IPS-18c (cell line): ENCODE measurements at regions not wholly inside any gene's neighbourhood (a gene's known extent, or its start where the extent isn't known, plus 50 kb on each side); places are given as distances from the start of the nearest gene placed in this dataset.

Experiments
- H3K4me3 ChIP-seq: 2 replicates; pipeline ENCODE4 v1.7.0; 2013; ENCODE audit warnings: low read depth, mild to moderate bottlenecking, low read length, moderate library complexity; ENCODE audit not compliant: insufficient read depth
- H3K9me3 ChIP-seq: one replicate; pipeline ENCODE4 v1.6.1; 2013; ENCODE audit warnings: mild to moderate bottlenecking, low read length, moderate library complexity; ENCODE audit not compliant: control insufficient read depth, insufficient read depth

DNA sequence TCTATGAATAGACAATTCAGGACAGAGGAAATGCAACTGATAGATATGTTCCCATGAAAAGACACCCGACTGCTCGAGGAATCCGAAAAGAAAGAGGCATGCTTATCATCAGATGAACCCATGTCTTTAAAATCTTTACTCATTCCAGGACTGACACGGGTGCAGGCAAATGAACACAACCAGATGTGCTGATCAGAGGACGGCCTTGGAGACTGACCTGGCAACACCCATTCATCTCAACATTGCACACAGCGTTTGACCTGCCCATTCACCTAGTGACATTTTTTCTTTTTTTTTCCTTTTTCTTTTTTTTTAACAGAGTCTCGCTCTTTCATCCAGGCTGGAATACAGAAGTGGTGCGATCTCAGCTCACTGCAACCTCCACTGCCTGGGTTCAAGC is 377.5 kb downstream of the EIPR1 start:
- no peaks in the 10 kb centered on the region for H3K9me3 ChIP-seq
- no peak overlapping the region for H3K4me3 ChIP-seq

GRCh38 chr2:2998971-2999370 is 378.6 kb downstream of the EIPR1 start:
- Histone ChIP-seq H3K4me3 (no peak overlapping the region), H3K9me3 (no peaks in the 10 kb centered on the region)

DNA sequence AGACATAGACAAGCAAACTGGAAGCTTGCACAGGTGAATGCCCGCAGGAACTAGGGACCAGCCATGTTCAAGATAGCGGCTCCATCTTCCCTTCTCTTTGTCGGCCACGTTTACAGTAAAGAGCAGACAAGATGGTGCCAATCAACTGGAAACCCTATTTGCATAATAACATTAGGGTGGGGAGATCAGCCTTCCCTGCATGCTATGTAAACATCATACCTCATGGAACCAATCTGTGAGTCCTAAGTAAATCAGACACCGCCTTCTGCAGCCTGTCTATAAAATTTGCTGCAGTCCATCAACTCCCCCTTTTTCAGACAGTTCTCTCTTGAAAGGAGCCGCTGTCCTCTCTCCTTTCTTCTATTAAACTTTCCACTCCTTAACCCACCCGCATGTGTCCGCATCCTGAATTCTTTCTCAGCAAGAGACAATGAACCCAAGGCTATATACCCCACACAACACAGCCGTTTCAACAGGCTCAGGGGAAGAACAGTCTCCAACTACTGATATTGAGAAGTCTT is 384.4 kb downstream of the EIPR1 start:
- Histone ChIP-seq H3K9me3 (no peaks in the 10 kb centered on the region), H3K4me3 (no peak overlapping the region)

DNA sequence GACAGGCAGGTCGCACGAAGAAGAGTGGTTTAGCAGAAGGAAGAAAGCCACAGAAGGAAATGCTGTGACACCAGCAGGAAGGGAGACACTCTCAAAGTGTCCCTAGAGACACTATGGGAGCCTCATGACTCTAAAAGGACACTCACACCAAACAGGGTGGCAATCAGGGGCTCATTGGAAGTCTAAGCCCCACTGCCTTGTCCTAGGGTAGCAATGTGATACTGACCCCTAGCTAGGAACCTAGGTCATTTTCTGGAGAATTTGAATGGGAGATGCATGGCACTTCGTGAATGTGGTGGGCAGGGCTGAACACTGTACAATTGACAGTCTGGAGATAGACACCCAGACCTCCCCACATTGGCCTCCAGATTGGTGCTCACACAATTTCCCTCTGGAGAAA is 385.0 kb downstream of the EIPR1 start:
- no peak overlapping the region for H3K4me3 ChIP-seq

GRCh38 chr2:2985020-2985419 is 392.6 kb downstream of the EIPR1 start:
- H3K4me3 ChIP-seq, result no peak overlapping the region

More for the DNA sequence above, 385.0 kb downstream of the EIPR1 start:
- no peaks in the 10 kb centered on the region for H3K9me3 ChIP-seq

GRCh38 chr2:2981000-2981399 is 396.6 kb downstream of the EIPR1 start:
- H3K9me3 ChIP-seq, result no peaks in the 10 kb centered on the region
- H3K4me3 ChIP-seq, result no peak overlapping the region

More at GRCh38 chr2:2985020-2985419, 392.6 kb downstream of the EIPR1 start:
- no peaks in the 10 kb centered on the region for H3K9me3 ChIP-seq

DNA sequence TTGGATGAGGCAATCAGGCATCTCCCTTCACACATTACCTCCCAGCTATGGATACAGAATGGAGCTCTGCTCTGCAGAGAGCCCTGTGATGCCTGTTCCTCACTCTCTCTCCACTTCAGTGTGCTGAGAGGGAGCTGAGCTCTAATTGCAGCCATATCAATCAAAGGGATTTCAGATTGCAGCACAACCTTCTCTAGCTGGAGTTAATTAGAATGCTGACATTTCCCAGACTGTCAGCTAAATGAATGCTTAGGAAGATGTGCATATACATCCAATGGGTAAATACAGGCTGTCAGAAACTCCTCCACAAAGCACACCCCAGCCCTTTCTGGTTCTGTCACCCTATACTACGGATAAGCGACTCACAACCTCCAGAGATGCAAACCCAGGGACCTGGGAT is 402.6 kb downstream of the EIPR1 start:
- Histone ChIP-seq H3K9me3 (no peaks in the 10 kb centered on the region), H3K4me3 (no peak overlapping the region)

- no peaks in the 10 kb centered on the region for H3K9me3 ChIP-seq
- H3K4me3 ChIP-seq, result no peak overlapping the region
Measured at GRCh38 chr2:2960441-2961133, 417.0 kb downstream of the EIPR1 start.

GRCh38 chr2:2950403-2950952 is 427.1 kb downstream of the EIPR1 start:
- no peaks in the 10 kb centered on the region for H3K9me3 ChIP-seq
- H3K4me3 ChIP-seq, result no peak overlapping the region

DNA sequence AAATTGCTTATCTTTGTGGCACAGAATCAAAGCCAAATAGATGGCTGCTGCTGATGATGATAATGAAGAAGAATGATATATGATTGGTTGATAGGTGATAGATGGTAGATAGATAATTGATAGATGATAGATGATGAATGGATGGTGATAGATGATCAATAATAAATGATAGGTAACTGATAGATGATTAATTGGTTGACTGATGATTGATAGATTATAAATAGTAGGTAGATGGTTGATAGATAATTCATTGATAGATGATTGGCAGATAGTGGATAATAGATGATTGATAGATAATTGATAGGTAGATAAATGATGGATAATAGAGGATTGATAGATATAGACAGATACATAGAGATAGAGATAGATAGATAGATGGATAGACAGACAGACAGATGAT is 430.2 kb downstream of the EIPR1 start:
- H3K9me3 ChIP-seq, result no peaks in the 10 kb centered on the region
- no peak overlapping the region for H3K4me3 ChIP-seq

- H3K9me3 ChIP-seq, result no peaks in the 10 kb centered on the region
- no peak overlapping the region for H3K4me3 ChIP-seq
Measured at GRCh38 chr2:2942906-2943305, 434.7 kb downstream of the EIPR1 start.

GRCh38 chr2:2942225-2942624 is 435.4 kb downstream of the EIPR1 start:
- Histone ChIP-seq H3K9me3 (no peaks in the 10 kb centered on the region), H3K4me3 (no peak overlapping the region)

- no peaks in the 10 kb centered on the region for H3K9me3 ChIP-seq
- H3K4me3 ChIP-seq, result no peak overlapping the region
Measured at GRCh38 chr2:2941205-2941604, 436.4 kb downstream of the EIPR1 start.

- no peaks in the 10 kb centered on the region for H3K9me3 ChIP-seq
- H3K4me3 ChIP-seq, result no peak overlapping the region
Measured at GRCh38 chr2:2940702-2941101, 436.9 kb downstream of the EIPR1 start.

DNA sequence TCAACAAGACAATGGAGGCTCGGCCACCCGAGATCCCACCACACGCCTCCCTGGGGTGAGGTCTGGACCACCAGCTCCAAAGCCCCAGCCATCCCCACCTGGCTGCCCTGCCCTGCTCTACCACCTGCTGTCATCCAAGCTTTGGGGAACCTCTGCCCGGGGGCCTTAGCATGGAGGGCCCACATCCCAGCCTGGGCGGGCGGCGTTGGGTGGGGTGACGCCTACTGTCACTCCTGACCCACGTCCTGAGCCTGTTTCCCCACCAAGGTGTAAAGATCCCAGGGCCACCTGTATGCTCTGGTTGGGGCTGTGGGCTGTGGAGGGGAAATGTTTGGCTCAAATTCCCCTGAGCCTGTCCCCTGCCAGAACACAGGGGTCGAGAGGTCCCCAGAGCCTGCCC is 437.6 kb downstream of the EIPR1 start:
- Histone ChIP-seq H3K4me3 (no peak overlapping the region), H3K9me3 (no peaks in the 10 kb centered on the region)

- H3K9me3 ChIP-seq, result no peaks in the 10 kb centered on the region
- no peak overlapping the region for H3K4me3 ChIP-seq
Measured at GRCh38 chr2:2939078-2939795, 438.4 kb downstream of the EIPR1 start.

- Histone ChIP-seq H3K9me3 (no peaks in the 10 kb centered on the region), H3K4me3 (no peak overlapping the region)
Measured at GRCh38 chr2:2938481-2938880, 439.1 kb downstream of the EIPR1 start.

DNA sequence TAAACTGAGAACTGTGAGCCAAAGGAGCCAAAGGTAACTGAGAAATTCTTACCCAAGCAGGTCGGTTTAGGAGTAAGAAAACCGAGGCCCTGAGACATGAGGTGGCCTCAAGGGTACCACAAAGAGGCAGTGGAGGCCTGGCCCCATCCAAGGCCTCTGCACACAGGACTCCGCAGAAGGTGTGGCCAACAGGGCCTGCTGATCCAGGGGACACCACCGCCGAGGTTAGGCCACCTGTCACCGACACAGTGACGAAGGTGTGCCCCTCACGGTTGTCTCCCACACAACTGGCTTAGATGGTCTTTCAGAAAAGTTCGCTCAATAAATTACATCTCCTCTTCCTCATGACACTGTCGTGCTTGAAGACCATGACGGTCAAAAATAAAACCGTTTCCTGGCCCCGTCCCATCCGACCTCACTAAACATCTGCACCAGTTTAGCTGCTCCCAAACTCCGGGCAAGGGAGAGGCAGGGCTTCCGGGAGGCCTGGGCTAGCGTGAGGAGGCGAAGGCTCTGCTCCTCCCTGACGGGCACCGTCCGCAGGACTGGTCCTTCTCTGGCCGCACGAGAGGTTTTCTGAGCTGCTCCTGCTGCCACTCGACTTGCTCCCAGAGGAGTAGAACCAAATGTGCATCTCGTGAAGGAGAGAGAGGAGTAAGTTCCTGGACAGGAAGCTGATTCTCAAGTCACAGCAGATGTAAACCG is 442.0 kb downstream of the EIPR1 start:
- Histone ChIP-seq H3K9me3 (no peaks in the 10 kb centered on the region), H3K4me3 (no peak overlapping the region)
